ENCODE measurements at regions not wholly inside any gene's neighbourhood (a gene's known extent, or its start where the extent isn't known, plus 50 kb on each side); places are given as distances from the start of the nearest gene placed in this dataset.

GRCh38 chr5:173671121-173671949 lies 54.9 kb upstream of the BOD1 start (continued):
- peak; percentile 62 for TF ChIP-seq ZNF41 (CRISPR knock-in tag; conservative IDR thresholded peaks at IDR 0.05)
- TF ChIP-seq BACH1 (tag; IDR thresholded peaks at IDR 0.05) = no peak; the same call in 1 of the 2 replicates
- TF ChIP-seq, protein P1, sequence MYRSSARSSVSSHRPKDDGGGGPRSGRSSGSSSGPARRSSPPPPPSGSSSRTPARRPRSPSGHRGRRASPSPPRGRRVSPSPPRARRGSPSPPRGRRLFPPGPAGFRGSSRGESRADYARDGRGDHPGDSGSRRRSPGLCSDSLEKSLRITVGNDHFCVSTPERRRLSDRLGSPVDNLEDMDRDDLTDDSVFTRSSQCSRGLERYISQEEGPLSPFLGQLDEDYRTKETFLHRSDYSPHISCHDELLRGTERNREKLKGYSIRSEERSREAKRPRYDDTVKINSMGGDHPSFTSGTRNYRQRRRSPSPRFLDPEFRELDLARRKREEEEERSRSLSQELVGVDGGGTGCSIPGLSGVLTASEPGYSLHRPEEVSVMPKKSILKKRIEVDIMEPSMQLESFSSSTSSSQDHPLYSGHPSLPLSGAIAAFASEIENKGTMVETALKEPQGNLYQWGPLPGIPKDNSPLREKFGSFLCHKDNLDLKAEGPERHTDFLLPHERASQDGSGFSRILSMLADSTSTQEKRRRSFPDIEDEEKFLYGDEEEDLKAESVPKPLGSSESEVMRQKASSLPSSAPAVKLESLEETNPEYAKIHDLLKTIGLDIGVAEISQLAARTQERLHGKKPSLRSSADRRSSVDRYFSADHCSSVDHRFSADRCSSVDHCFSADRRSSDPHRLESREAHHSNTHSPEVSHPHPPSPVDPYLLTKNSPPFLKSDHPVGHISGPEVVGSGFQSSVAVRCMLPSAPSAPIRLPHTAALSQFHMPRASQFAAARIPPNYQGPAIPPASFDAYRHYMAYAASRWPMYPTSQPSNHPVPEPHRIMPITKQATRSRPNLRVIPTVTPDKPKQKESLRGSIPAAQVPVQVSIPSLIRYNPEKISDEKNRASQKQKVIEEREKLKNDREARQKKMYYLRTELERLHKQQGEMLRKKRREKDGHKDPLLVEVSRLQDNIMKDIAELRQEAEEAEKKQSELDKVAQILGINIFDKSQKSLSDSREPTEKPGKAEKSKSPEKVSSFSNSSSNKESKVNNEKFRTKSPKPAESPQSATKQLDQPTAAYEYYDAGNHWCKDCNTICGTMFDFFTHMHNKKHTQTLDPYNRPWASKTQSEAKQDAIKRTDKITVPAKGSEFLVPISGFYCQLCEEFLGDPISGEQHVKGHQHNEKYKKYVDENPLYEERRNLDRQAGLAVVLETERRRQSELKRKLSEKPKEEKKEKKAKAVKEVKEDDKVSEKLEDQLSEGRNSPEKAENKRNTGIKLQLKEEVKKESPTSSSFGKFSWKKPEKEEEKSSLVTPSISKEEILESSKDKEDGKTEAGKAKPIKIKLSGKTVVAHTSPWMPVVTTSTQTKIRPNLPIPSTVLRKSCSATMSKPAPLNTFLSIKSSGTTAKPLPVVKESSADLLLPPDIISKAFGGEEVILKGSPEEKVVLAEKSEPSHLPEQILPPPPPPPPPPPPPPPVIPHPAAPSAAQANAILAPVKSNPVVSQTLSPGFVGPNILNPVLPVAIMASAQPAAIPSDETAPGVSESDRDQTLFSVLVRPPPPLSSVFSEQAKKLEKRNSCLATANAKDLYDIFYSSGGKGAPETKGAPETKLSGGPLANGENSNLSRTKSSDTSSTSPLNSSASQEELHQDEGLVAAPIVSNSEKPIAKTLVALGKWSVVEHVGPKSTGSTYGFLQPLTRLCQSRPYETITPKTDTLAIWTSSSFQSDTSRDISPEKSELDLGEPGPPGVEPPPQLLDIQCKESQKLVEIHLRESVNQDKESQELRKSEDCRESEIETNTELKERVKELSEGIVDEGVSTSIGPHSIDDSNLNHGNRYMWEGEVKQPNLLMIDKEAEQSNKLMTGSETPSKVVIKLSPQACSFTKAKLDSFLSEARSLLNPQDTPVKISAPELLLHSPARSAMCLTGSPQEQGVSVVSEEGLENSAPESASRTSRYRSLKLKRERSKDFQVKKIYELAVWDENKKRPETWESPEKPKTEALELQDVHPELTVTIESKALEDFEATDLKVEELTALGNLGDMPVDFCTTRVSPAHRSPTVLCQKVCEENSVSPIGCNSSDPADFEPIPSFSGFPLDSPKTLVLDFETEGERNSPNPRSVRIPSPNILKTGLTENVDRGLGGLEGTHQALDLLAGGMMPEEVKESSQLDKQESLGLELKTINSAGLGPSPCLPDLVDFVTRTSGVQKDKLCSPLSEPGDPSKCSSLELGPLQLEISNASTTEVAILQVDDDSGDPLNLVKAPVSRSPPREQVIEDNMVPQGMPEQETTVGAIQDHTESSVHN (IDR thresholded peaks at IDR 0.05; ENCODE audit: borderline replicate concordance in 1 of 2, low read depth in 1 of 2) = peak in 1 of 2 experiments; percentile 64; a peak in 1 of 4 replicates
- TF ChIP-seq JUND (IDR thresholded peaks at IDR 0.05; ENCODE audit: borderline replicate concordance, low read depth, low read length) = peak; percentile 66
- peak; percentile 53; the same call in 1 of the 3 replicates for TF ChIP-seq JUND (tag; IDR thresholded peaks at IDR 0.05; ENCODE audit: borderline replicate concordance, low read depth, low read length)
- TF ChIP-seq, protein P2, sequence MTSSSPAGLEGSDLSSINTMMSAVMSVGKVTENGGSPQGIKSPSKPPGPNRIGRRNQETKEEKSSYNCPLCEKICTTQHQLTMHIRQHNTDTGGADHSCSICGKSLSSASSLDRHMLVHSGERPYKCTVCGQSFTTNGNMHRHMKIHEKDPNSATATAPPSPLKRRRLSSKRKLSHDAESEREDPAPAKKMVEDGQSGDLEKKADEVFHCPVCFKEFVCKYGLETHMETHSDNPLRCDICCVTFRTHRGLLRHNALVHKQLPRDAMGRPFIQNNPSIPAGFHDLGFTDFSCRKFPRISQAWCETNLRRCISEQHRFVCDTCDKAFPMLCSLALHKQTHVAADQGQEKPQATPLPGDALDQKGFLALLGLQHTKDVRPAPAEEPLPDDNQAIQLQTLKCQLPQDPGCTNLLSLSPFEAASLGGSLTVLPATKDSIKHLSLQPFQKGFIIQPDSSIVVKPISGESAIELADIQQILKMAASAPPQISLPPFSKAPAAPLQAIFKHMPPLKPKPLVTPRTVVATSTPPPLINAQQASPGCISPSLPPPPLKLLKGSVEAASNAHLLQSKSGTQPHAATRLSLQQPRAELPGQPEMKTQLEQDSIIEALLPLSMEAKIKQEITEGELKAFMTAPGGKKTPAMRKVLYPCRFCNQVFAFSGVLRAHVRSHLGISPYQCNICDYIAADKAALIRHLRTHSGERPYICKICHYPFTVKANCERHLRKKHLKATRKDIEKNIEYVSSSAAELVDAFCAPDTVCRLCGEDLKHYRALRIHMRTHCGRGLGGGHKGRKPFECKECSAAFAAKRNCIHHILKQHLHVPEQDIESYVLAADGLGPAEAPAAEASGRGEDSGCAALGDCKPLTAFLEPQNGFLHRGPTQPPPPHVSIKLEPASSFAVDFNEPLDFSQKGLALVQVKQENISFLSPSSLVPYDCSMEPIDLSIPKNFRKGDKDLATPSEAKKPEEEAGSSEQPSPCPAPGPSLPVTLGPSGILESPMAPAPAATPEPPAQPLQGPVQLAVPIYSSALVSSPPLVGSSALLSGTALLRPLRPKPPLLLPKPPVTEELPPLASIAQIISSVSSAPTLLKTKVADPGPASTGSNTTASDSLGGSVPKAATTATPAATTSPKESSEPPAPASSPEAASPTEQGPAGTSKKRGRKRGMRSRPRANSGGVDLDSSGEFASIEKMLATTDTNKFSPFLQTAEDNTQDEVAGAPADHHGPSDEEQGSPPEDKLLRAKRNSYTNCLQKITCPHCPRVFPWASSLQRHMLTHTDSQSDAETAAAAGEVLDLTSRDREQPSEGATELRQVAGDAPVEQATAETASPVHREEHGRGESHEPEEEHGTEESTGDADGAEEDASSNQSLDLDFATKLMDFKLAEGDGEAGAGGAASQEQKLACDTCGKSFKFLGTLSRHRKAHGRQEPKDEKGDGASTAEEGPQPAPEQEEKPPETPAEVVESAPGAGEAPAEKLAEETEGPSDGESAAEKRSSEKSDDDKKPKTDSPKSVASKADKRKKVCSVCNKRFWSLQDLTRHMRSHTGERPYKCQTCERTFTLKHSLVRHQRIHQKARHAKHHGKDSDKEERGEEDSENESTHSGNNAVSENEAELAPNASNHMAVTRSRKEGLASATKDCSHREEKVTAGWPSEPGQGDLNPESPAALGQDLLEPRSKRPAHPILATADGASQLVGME (CRISPR knock-in tag; IDR thresholded peaks at IDR 0.05) = peak; percentile 88; the same call in 1 of the 2 replicates
- peak; percentile 91 for TF ChIP-seq ZNF644 (tag; IDR thresholded peaks at IDR 0.05; ENCODE audit: low read depth)
- 0 out of 2 replicates have a peak, but pooled peaks have one; percentile 37 for TF ChIP-seq ZNF24 (IDR thresholded peaks at IDR 0.05)
- TF ChIP-seq GMEB1 (CRISPR knock-in tag; IDR thresholded peaks at IDR 0.05) = peak; percentile 30; the same call in 1 of the 2 replicates

All from K562 (cell line).